ENCODE measurements at regions not wholly inside any gene's neighbourhood (a gene's known extent, or its start where the extent isn't known, plus 50 kb on each side); places are given as distances from the start of the nearest gene placed in this dataset.
"Not testable (repeated sequence)": the region's sequence is repeated elsewhere in the genome, so short reads cannot be mapped to it uniquely, and the experiment has no call there.

DNA sequence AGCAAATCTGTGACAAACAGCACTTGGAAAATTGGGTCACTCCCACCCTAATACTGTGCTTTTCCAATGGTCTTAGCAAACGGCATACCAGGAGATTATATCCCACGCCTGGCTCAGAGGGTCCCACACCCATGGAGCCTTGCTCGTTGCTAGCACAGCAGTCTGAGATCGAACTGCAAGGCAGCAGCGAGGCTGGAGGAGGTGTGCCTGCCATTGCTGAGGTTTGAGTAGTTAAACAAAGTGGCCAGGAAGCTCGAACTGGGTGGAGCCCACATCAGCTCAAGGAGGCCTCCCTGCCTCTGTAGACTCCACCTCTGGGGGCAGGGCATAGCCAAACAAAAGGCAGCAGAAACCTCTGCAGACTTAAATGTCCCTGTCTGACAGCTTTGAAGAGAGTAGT, 440.5 kb upstream of the ACTBL2 start:
- TF ChIP-seq CTCF, POLR2AphosphoS5, POLR2A (IDR thresholded peaks at IDR 0.05): not testable (repeated sequence)
